ENCODE measurements at regions not wholly inside any gene's neighbourhood (a gene's known extent, or its start where the extent isn't known, plus 50 kb on each side); places are given as distances from the start of the nearest gene placed in this dataset.

- ATAC-seq (peak in 3 of 4 donors; percentile 63 to 74 (median 67)), FAIRE-seq (no peak), DNase-seq (no peak)
- WGBS, 2 donors: 54 to 67% methylated on average over 3 of the region's 3 CpGs
- H3K4me3 ChIP-seq: no peak overlapping the region
- H3K27ac ChIP-seq: no peak overlapping the region
- no peaks in the 10 kb centered on the region for H3K36me3 ChIP-seq
- H3K4me1 ChIP-seq: no peaks in the 10 kb centered on the region
- no peak for TF ChIP-seq CTCF (IDR thresholded peaks at IDR 0.05)
- intact Hi-C loops (cut with DNase I): no loop called here
- no peaks in the 10 kb centered on the region for H3K27me3 ChIP-seq
- H3K9me3 ChIP-seq: no peaks in the 10 kb centered on the region
Measured at GRCh38 chr13:43986421-43986981, 106.8 kb downstream of the LACC1 start.

- no peaks in the 10 kb centered on the region for H3K9me3 ChIP-seq
- H3K4me3 ChIP-seq: no peak overlapping the region
- intact Hi-C loops (cut with DNase I): no loop called here
- no peak for ATAC-seq
- no peaks in the 10 kb centered on the region for H3K4me1 ChIP-seq
- WGBS, 2 donors: 57 to 63% methylated on average over 1 of the region's 1 CpG
- TF ChIP-seq CTCF (IDR thresholded peaks at IDR 0.05): no peak
- no peak overlapping the region for H3K27ac ChIP-seq
- no peaks in the 10 kb centered on the region for H3K36me3 ChIP-seq
- no peak for FAIRE-seq
- H3K27me3 ChIP-seq: no peaks in the 10 kb centered on the region
- no peak for DNase-seq
Measured at GRCh38 chr13:43988302-43988701, 108.6 kb downstream of the LACC1 start.

- no peak for FAIRE-seq
- H3K36me3 ChIP-seq: no peaks in the 10 kb centered on the region
- no peak overlapping the region for H3K4me3 ChIP-seq
- TF ChIP-seq CTCF (IDR thresholded peaks at IDR 0.05): no peak
- whole genome bisulfite sequencing, 2 donors: 84 to 97% methylated on average over 5 of the region's 5 CpGs
- H3K4me1 ChIP-seq: no peaks in the 10 kb centered on the region
- H3K27me3 ChIP-seq: no peaks in the 10 kb centered on the region
- DNase-seq: no peak
- ATAC-seq: no peak
- no peaks in the 10 kb centered on the region for H3K9me3 ChIP-seq
- no peak overlapping the region for H3K27ac ChIP-seq
- intact Hi-C loops (cut with DNase I): no loop called here
Measured at GRCh38 chr13:43990021-43990420, 110.3 kb downstream of the LACC1 start.

- Histone ChIP-seq H3K9me3 (no peaks in the 10 kb centered on the region), H3K27me3 (no peaks in the 10 kb centered on the region), H3K4me3 (no peak overlapping the region), H3K27ac (no peak overlapping the region), H3K36me3 (no peaks in the 10 kb centered on the region), H3K4me1 (no peaks in the 10 kb centered on the region)
- no peak for ATAC-seq
- WGBS, 2 donors: 68 to 75% methylated on average over 3 of the region's 3 CpGs
- intact Hi-C loops (cut with DNase I): no loop called here
- TF ChIP-seq CTCF (IDR thresholded peaks at IDR 0.05): no peak
- DNase-seq: no peak
- FAIRE-seq: no peak
Measured at GRCh38 chr13:43990829-43991228, 111.1 kb downstream of the LACC1 start.

GRCh38 chr13:43991773-43992201 is 112.1 kb downstream of the LACC1 start:
- FAIRE-seq: no peak
- WGBS, 2 donors: 59 to 72% methylated on average over 4 of the region's 4 CpGs
- ATAC-seq: peak in 1 of 4 donors; percentile 29

More at GRCh38 chr13:43991773-43992201, 112.1 kb downstream of the LACC1 start:
- Histone ChIP-seq H3K27ac (no peak overlapping the region), H3K36me3 (no peaks in the 10 kb centered on the region), H3K4me1 (no peaks in the 10 kb centered on the region), H3K4me3 (no peak overlapping the region), H3K9me3 (no peaks in the 10 kb centered on the region), H3K27me3 (no peaks in the 10 kb centered on the region)
- no peak for DNase-seq
- intact Hi-C loops (cut with DNase I): no loop called here
- no peak for TF ChIP-seq CTCF (IDR thresholded peaks at IDR 0.05)
